Trophoblast cell (in vitro differentiated cells and primary cell): ENCODE measurements at regions not wholly inside any gene's neighbourhood (a gene's known extent, or its start where the extent isn't known, plus 50 kb on each side); places are given as distances from the start of the nearest gene placed in this dataset.
A peak's percentile ranks its signal among the peaks of the same experiment; 100 is the strongest.
"Not testable (repeated sequence)": the region's sequence is repeated elsewhere in the genome, so short reads cannot be mapped to it uniquely, and the experiment has no call there.

Experiments used
- DNase-seq, 2 donors: peaks; one replicate each; pipeline ENCODE4 v3.0.0-alpha.2; 2016
- H2AFZ ChIP-seq: 2 replicates; pipeline ENCODE4 v1.6.1; 2013; ENCODE audit warnings: low read length, moderate library complexity, mild to moderate bottlenecking; ENCODE audit not compliant: insufficient read depth, poor library complexity
- H2AK5ac ChIP-seq: 2 replicates; pipeline ENCODE4 v1.6.1; 2013; ENCODE audit warnings: mild to moderate bottlenecking, low read length
- H2BK120ac ChIP-seq: 2 replicates; pipeline ENCODE4 v1.6.1; 2013; ENCODE audit warnings: low read length, mild to moderate bottlenecking, moderate library complexity; ENCODE audit not compliant: insufficient read depth, poor library complexity
- H2BK12ac ChIP-seq: 2 replicates; pipeline ENCODE4 v1.6.1; 2013; ENCODE audit warnings: mild to moderate bottlenecking, low read length, moderate library complexity
- H2BK5ac ChIP-seq: 2 replicates; pipeline ENCODE4 v1.6.1; 2013; ENCODE audit warnings: low read length, low read depth, moderate library complexity, mild to moderate bottlenecking; ENCODE audit not compliant: poor library complexity
- H3K14ac ChIP-seq: 2 replicates; pipeline ENCODE4 v1.6.1; 2013; ENCODE audit warnings: mild to moderate bottlenecking, low read length
- H3K18ac ChIP-seq: 2 replicates; pipeline ENCODE4 v1.6.1; 2013; ENCODE audit warnings: mild to moderate bottlenecking, low read length
- H3K23ac ChIP-seq: 2 replicates; pipeline ENCODE4 v1.6.1; 2013; ENCODE audit warnings: low read length
- H3K27ac ChIP-seq: 2 replicates; pipeline ENCODE4 v1.5.1; 2013; ENCODE audit warnings: low read depth, mild to moderate bottlenecking, inconsistent platforms, low read length, moderate library complexity
- H3K27me3 ChIP-seq: 2 replicates; pipeline ENCODE4 v1.6.1; 2013; ENCODE audit warnings: inconsistent platforms, mild to moderate bottlenecking, low read length, moderate library complexity; ENCODE audit not compliant: insufficient read depth
- H3K36me3 ChIP-seq, 2 experiments: 1 replicate in 1 of 2; 2 replicates in 1 of 2; pipeline ENCODE4 v1.6.1; 2013; ENCODE audit warnings: low read length in 2 of 2, mild to moderate bottlenecking in 2 of 2, moderate library complexity in 1 of 2; ENCODE audit not compliant: insufficient read depth in 2 of 2, control insufficient read depth in 1 of 2
- H3K4ac ChIP-seq: 2 replicates; pipeline ENCODE4 v1.6.1; 2013; ENCODE audit warnings: low read depth, mild to moderate bottlenecking, low read length, moderate library complexity
- H3K4me1 ChIP-seq, 2 experiments: 1 replicate in 1 of 2; 2 replicates in 1 of 2; pipeline ENCODE4 v1.6.1; 2013; ENCODE audit warnings: low read length in 2 of 2, mild to moderate bottlenecking in 2 of 2, moderate library complexity in 1 of 2; ENCODE audit not compliant: insufficient read depth in 2 of 2, control insufficient read depth in 1 of 2
- H3K4me2 ChIP-seq: 2 replicates; pipeline ENCODE4 v1.6.1; 2013; ENCODE audit warnings: inconsistent platforms, mild to moderate bottlenecking, low read length, moderate library complexity
- H3K4me3 ChIP-seq: 2 replicates; pipeline ENCODE4 v1.5.1; 2013; ENCODE audit warnings: mild to moderate bottlenecking, low read depth, low read length, inconsistent platforms
- H3K79me1 ChIP-seq: one replicate; pipeline ENCODE4 v1.6.1; 2013; ENCODE audit warnings: low read length
- H3K79me2 ChIP-seq: 2 replicates; pipeline ENCODE4 v1.6.1; 2013; ENCODE audit warnings: low read length, mild to moderate bottlenecking; ENCODE audit not compliant: control insufficient read depth, insufficient read depth, poor library complexity
- H3K9ac ChIP-seq: 2 replicates; pipeline ENCODE4 v1.6.1; 2013; ENCODE audit warnings: mild to moderate bottlenecking, low read length
- H3K9me3 ChIP-seq: 2 replicates; pipeline ENCODE4 v1.6.1; 2013; ENCODE audit warnings: low read depth, mild to moderate bottlenecking, control low read depth, inconsistent platforms, low read length; ENCODE audit not compliant: insufficient read depth
- H4K12ac ChIP-seq: 2 replicates; pipeline ENCODE4 v1.6.1; 2013; ENCODE audit warnings: low read depth, mild to moderate bottlenecking, low read length, moderate library complexity
- H4K8ac ChIP-seq: 2 replicates; pipeline ENCODE4 v1.6.1; 2013; ENCODE audit warnings: low read depth, mild to moderate bottlenecking, low read length, moderate library complexity
- H4K91ac ChIP-seq: one replicate; pipeline ENCODE4 v1.6.1; 2013; ENCODE audit warnings: low read depth, mild to moderate bottlenecking, low read length, moderate library complexity
- WGBS: extraction: QIAGEN DNeasy Blood & Tissue Kit; methylation state at CpG from one replicate; pipeline ENCODE4 v1.1.7; 2013; ENCODE audit warnings: missing lambda C conversion rate; ENCODE audit not compliant: insufficient read length, insufficient coverage; ENCODE audit errors: extremely low coverage; 5-methylcytosine and 5-hydroxymethylcytosine counted together

DNA sequence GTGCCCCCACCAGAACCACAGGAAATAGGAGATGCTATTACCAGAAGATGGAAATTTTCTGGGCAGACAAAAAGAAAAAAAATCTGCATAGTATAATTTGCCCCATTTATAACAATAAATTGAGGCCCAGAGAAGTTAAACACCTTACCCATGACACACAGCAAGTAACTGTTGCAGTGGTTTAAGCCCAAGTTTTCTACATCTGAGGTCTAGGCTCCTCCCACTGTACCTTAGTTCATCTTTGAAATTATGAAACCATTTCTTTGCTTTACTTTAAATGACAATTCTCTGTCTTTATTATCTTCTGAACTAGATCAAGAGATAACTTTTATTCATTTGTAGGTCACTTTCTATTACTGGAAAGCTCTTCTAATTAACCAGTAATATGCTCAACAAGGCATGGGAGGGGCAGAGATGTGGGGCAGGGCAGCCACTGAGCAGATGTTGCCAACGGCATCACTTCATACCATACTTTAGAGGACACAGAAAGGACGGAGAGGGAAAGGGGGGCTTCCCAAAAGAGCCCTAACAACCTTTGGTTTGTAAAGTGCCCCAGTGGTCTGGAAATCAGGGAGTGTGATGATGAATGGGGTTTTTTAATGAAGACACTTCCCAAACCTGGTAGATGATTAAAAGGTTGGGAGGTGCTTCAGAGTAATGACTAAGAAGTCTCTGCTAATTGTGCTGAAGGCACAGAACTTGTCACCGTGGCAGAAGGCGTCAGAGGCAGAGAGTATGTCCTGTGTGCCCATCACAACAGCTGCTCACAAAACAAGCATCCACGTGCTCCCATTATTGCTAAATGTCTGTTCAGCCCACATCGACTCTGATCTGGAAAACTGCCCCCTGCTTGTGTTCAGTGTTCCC lies 342.5 kb downstream of the SHQ1 start:
- Histone ChIP-seq H3K27me3 (no peaks in the 10 kb centered on the region), H3K18ac (no peak overlapping the region), H4K8ac (no peak overlapping the region), H2BK120ac (no peak overlapping the region), H2AK5ac (no peak overlapping the region), H3K23ac (no peak overlapping the region), H3K27ac (no peak overlapping the region), H2BK5ac (no peak overlapping the region), H2AFZ (no peak overlapping the region), H3K36me3 (no peaks in the 10 kb centered on the region), H4K12ac (no peak overlapping the region), H3K4ac (no peak overlapping the region), H3K9ac (no peak overlapping the region), H2BK12ac (no peak overlapping the region), H3K14ac (no peak overlapping the region), H3K4me1 (peaks cover 2 to 3% of the 10 kb centered on the region in 2 experiments), H3K79me2 (no peaks in the 10 kb centered on the region), H3K4me2 (no peak overlapping the region), H3K79me1 (no peaks in the 10 kb centered on the region), H4K91ac (no peak overlapping the region), H3K9me3 (no peaks in the 10 kb centered on the region), H3K4me3 (no peak overlapping the region)
- no CpG with 5 or more reads among the region's 6 CpGs for WGBS
- no peak for DNase-seq

DNA sequence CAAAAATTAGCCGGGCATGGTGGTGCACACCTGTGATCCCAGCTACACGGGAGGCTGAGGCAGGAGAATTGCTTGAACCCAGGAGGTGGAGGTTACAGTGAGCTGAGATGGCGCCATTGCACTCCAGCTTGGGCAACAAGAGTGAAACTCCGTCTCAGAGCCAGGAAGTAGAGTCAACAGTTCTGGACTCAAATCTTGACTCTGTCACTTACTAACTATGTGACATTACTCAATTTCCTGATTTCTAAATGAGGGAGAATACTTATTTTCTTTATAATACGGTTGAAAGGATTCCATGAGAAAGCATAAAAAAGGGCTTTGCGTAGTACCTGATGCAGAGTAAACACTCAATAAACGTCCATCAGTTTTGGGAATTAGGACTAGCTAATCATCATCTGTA lies 350.7 kb downstream of the SHQ1 start:
- not testable (repeated sequence) for H2AFZ ChIP-seq, H3K9me3 ChIP-seq, H3K79me1 ChIP-seq, H3K14ac ChIP-seq, H3K4me3 ChIP-seq, H2AK5ac ChIP-seq, H2BK5ac ChIP-seq, H4K12ac ChIP-seq, H3K4ac ChIP-seq, H3K79me2 ChIP-seq, H3K23ac ChIP-seq, H3K9ac ChIP-seq, H4K91ac ChIP-seq, H2BK12ac ChIP-seq, H2BK120ac ChIP-seq, H4K8ac ChIP-seq, H3K4me1 ChIP-seq, H3K36me3 ChIP-seq, H3K4me2 ChIP-seq, H3K27me3 ChIP-seq, H3K18ac ChIP-seq, H3K27ac ChIP-seq
- no CpG with 5 or more reads among the region's 7 CpGs for WGBS
- DNase-seq, result peak in 1 of 2 donors; percentile 61

DNA sequence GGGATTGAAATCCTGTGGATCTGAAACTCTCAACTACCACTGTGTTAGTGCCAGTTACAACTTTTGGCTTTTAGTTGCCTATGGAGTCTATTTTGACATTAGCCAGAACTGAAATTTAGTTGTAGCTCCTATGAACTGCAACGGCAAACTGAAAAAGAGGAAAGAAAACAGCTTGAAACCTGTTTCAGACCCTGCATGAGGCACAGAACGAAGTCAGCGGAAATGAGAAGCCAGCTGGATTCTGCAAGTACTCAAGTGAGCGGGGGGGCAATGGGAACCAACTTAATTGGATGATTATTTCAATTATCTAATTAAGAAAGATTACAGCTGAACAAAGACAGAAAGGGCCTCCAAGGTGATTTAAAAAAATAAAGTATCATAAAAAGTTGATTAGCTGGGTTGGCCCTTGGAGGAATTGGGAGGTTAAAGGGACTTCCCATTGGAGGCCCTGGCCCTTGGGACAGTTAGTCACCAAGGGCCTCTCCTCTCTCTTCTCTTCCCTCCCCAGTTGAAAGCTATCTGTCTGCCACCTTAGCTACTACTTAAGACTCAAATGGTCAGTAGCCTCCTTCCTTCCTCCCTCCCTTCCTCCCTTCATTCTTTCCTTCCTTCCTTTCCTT lies 352.1 kb downstream of the SHQ1 start:
- Histone ChIP-seq H3K79me1 (peaks cover 2% of the 10 kb centered on the region), H2BK5ac (no peak overlapping the region), H3K79me2 (no peaks in the 10 kb centered on the region), H2BK12ac (no peak overlapping the region), H3K27me3 (no peaks in the 10 kb centered on the region), H3K9ac (no peak overlapping the region), H3K4me3 (no peak overlapping the region), H3K4ac (no peak overlapping the region), H3K4me1 (peaks cover 13 to 15% of the 10 kb centered on the region in 2 experiments), H4K8ac (no peak overlapping the region), H2AFZ (no peak overlapping the region), H3K18ac (no peak overlapping the region), H2BK120ac (no peak overlapping the region), H3K27ac (no peak overlapping the region), H3K4me2 (no peak overlapping the region), H3K23ac (no peak overlapping the region), H3K36me3 (no peaks in the 10 kb centered on the region), H4K91ac (no peak overlapping the region), H3K9me3 (peaks cover 2% of the 10 kb centered on the region), H2AK5ac (no peak overlapping the region), H4K12ac (no peak overlapping the region), H3K14ac (no peak overlapping the region)
- WGBS, result no CpG with 5 or more reads among the region's 4 CpGs
- DNase-seq, result no peak

DNA sequence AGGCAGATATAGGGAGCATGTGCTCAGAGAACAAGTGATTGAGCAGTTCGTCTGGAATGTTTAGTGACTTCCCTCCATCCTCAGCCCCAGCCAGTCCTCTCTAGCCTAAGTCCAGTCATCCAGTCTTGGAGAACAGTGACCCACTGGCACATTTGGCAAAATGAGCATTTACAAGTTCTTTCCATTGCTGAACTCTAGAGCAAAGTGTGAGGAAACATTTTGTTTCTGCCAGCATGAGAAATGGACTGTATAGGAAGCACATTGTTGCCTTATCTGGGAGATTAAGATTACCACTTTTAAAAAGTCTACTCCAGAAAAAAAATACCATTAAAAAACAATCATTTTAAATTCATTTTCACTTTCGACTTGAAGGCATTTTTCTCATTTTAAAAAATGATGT lies 353.6 kb downstream of the SHQ1 start:
- H4K91ac ChIP-seq, result no peak overlapping the region
- H3K4me1 ChIP-seq, result peaks cover 14 to 21% of the 10 kb centered on the region in 2 experiments
- H3K9ac ChIP-seq, result no peak overlapping the region
- H3K9me3 ChIP-seq, result peaks cover 2% of the 10 kb centered on the region
- H2BK12ac ChIP-seq, result no peak overlapping the region
- 91% methylated on average over 1 of the region's 2 CpGs for WGBS
- no peak overlapping the region for H4K12ac ChIP-seq
- H3K36me3 ChIP-seq, result no peaks in the 10 kb centered on the region
- H3K23ac ChIP-seq, result no peak overlapping the region
- no peak overlapping the region for H3K4me2 ChIP-seq
- H3K4me3 ChIP-seq, result no peak overlapping the region
- no peak overlapping the region for H2AFZ ChIP-seq
- no peak overlapping the region for H2BK5ac ChIP-seq
- no peak overlapping the region for H2BK120ac ChIP-seq
- H3K4ac ChIP-seq, result no peak overlapping the region
- H3K79me2 ChIP-seq, result no peaks in the 10 kb centered on the region
- no peak overlapping the region for H3K27ac ChIP-seq
- H3K14ac ChIP-seq, result no peak overlapping the region
- H3K79me1 ChIP-seq, result peaks cover 4% of the 10 kb centered on the region
- no peak overlapping the region for H4K8ac ChIP-seq
- no peak overlapping the region for H3K18ac ChIP-seq
- H3K27me3 ChIP-seq, result no peaks in the 10 kb centered on the region
- no peak overlapping the region for H2AK5ac ChIP-seq
- DNase-seq, result peak in 1 of 2 donors; percentile 45
